Activated CD8-positive, alpha-beta memory T cell treated with anti-CD3 and anti-CD28 coated beads, Interleukin-2, amount 50 U/mL, for 24 hours (primary cell): ENCODE measurements at regions not wholly inside any gene's neighbourhood (a gene's known extent, or its start where the extent isn't known, plus 50 kb on each side); places are given as distances from the start of the nearest gene placed in this dataset.
"Not testable (repeated sequence)": the region's sequence is repeated elsewhere in the genome, so short reads cannot be mapped to it uniquely, and the experiment has no call there.

Experiments used
- DNase-seq: peaks from one replicate; pipeline ENCODE4 v3.0.0-alpha.2; 2020; ENCODE audit errors: extremely low read depth

DNA sequence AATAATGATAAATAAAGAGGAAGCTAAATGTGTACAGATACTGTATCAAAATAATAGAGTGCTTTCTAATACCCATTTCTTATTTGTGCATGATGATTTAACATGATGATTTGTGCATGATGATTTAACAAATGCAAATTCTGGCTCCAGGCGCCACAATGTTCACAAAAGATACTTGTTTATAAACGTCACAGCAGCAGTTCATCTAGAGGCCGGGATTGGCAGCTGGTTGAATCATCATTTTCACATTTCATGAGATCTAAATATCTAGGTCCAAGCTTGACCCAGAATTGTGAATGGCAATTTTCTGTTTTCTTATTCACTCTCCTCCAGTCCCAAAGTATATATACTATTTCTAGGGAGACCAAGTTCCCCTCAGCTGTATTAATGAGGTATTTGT lies 322.0 kb downstream of the SUCLG1 start:
- no peak for DNase-seq

DNA sequence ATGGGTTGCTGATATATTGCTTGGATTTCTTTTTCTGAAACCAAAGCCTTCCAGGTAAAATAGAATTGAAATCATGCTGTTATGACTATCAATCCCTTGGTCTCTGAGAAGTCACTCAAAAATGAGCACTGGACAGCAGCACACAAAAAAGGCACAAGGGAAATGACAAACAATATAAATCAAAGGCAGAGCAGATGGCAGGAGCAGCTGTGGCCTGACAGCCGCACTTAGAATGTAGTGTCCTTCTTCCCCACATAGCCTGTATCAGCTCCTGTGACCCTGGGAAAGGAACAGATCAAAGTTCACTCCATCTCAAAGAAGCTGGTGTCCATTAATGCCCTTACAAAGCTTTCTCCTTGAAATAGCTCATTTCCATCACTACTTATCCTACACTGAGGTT lies 326.7 kb downstream of the SUCLG1 start:
- DNase-seq, result no peak

DNA sequence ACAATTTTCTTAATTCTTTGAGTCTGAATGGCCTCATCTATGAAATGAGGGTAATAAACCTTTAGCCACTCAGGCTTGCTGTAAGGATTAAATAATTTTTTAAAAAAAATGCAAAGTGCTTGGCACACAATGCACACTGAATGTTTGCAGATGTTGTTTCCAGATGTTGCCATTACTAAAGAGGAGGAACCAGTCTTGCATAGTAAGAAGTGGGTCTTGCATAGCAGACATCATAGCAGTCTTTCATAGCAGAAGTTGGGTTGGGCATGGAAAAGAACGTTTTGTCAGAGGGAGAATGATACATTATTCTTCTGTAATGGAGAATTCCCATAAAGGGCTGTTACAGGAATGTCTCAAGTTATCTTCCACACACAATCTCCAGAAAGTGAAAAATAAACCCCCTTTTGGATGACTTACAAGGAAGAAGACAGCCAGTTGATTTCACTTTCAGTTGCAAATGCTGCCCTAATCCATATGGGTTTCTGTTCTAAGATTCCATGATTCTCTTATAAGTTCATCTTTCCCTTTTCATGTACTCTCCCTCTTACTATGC lies 327.7 kb downstream of the SUCLG1 start:
- DNase-seq, result no peak

DNA sequence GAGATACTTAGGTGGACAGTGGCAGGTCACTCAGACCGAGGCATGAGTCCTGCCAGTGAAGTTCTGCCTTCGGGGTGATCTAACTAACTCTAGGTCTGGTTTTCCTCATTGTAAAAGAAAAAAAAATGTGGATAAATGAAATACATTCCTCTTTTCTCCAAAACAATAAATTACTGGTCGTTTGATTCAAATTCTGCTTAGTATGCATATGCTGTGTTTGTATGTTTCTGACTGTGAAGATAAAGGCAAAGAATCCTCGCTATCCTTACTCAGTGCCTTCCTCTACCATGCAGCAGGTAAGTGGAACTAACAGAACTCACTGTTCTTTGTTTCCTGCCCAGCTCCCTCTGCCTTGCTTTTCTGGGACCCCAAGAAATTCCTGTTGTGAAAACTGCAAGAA lies 330.1 kb downstream of the SUCLG1 start:
- no peak for DNase-seq

DNA sequence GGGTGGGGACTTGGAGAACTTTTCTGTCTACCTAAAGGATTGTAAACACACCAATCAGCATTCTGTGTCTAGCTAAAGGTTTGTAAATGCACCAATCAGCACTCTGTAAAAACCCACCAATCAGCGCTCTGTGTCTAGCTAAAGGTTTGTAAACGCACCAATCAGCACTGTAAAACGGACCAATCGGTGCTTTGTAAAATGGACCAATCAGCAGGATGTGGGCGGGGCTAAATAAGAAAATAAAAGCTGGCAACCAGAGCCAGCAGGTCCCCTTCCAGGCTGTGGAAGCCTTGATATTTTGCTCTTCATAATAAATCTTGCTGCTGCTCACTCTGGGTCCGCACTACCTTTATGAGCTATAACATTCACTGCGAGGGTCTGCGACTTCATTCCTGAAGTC lies 331.3 kb downstream of the SUCLG1 start:
- DNase-seq, result not testable (repeated sequence)

DNA sequence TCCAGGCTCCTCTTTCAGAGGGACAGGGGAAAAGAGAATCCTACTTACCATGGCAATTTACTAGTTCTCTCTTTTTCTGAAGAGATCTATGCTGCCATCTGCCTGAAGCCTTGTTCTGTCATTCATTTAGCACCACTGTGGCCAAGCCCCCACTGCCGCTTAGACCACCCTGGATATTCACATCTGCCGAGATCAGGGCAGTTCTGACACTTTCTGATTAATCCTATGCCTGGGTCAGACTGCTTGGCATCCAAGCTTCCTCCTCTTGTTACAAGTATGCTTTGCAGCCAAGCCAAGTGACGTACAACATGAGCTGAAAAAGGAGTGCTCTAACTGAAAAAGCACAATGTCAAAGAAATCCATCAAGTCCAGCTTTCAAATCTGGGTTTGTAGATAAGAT lies 332.6 kb downstream of the SUCLG1 start:
- no peak for DNase-seq

DNA sequence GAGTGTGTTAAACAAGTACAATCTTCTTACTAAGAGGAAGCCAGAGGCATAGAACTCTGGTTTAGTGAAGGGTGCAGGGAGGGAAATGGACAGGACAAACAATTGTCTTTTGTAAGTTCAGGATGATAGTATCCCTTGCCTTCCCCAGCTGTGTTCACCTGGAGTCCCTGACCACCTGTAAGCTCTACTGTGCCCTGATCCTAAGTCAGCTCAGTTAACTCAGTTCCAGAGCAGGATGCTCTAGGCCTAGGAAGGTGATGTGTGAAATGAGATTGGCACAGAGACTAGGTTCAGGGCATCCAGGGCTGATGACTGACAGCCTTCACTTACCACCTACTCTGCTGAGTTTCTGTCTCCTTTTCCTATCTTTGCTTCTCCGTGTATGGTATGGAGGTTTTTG lies 333.0 kb downstream of the SUCLG1 start:
- no peak for DNase-seq

DNA sequence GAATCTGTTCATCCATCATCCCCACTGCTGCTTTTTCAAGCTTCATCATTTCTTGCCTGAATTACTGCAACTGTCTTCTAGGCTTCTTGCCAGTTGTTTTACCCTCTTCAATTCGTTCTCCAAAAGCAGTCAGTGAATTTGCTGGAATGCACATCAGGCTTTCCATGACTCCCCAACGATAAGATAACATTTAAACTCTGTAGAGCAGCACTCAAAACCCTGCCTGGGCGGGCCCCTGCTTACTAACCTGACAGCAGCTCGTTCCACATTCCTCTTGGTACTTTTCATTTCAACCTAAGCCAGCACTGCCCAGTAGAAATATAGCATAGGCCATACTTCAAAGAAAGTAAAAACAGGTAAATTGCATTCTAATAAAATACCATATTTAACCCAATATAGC lies 342.9 kb downstream of the SUCLG1 start:
- DNase-seq, result no peak

DNA sequence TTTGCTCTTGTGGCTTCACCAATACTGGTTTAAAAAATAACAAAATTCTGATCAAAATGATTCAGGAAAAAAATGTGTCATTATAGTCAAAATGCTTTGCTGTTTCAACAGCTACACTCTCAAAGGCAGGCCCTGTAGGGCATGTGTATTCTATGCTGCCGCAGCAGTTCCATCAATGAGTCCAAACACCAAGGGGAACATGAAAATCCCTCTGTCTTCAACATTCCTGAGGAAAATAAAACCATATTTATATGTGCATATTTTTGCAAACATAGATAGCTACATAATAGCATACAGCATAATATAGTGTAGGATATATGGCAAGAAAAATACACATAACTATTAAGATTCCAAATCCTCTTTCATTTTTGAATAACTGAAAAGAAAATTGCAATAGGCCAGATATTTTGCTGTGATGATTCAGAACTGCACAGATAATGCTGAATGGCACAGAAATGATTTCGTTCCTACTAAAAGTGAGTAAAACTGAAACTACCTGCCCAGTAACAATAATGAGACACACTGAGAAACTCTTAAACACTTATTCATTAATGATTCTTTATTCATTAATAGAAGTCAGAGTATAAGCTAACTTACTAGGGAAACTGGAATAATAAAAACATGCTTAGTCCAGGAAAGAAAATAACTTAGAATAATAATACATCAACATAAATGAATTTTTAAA lies 343.8 kb downstream of the SUCLG1 start:
- DNase-seq, result no peak

DNA sequence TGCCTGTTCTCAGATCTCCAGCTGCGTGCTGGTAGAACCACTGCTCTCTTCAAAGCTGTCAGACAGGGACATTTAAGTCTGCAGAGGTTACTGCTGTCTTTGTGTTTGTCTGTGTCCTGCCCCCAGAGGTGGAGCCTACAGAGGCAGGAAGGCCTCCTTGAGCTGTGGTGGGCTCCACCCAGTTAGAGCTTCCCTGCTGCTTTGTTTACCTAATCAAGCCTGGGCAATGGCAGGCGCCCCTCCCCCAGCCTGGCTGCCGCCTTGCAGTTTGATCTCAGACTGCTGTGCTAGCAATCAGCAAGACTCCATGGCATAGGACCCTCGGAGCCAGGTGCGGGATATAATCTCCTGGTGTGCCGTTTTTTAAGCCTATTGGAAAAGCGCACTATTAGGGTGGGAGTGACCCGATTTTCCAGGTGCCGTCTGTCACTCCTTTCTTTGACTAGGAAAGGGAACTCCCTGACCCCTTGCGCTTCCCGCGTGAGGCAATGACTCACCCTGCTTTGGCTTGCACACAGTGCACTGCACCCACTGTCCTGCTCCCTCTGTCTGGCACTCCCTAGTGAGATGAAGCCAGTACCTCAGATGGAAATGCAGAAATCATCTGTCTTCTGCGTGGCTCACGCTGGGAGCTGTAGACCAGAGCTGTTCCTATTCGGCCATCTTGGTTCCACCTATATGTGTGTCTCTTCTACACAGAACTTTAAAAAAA lies 355.1 kb downstream of the SUCLG1 start:
- not testable (repeated sequence) for DNase-seq

DNA sequence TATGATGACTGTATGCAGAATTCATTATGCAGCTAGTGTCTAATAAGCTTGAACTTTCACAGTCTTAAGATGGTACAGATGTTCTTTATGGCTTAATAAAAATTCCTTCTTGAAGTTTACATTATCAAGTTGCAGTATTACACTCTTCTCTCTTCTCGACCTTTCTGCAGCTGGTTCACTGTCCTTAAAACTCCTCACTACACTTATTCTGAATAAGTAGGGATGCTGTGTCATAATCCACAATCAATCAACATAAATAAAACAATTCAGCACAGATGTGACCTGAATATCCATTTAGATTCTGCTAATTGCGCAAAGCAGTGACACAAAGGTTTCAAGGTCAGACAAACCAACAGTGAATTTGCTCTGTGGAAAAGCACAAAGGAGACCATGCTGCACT lies 356.8 kb downstream of the SUCLG1 start:
- DNase-seq, result no peak

DNA sequence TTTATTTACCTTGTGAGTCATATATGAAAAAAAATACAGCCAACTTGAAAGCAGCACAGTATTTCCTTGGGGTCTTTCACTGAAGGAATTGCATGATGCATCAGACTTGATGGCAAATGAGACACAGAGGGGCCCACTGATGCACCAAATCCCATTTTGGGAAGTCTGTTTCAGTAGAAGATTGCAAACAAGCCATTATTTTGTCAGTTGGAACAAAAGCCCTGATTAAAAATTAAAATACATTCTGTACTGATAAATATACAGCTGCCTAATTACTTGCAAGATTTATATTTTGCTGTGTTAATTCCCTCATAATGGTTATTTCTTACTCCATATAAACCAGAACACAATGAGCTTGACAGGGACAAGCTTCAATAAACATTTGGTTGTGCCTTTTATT lies 370.4 kb downstream of the SUCLG1 start:
- no peak for DNase-seq

DNA sequence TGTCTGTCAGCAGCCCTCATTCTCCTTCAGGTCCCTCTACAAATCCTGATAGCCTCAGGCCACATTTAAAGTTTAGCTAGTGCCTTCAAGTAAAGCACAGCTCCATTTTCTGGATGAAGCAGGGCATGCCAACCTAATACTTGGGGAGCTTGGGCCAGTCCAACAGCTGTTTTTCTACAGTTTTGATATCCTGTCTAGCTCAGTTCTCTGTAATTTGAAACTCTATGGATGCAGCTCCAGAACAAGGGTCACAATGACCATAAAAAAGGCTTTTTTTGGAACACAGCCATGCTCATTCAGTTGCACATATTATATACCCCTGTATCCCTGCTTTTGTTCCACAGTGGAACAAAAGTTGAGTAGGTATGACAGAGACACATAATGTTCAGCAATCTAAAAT lies 373.5 kb downstream of the SUCLG1 start:
- no peak for DNase-seq

DNA sequence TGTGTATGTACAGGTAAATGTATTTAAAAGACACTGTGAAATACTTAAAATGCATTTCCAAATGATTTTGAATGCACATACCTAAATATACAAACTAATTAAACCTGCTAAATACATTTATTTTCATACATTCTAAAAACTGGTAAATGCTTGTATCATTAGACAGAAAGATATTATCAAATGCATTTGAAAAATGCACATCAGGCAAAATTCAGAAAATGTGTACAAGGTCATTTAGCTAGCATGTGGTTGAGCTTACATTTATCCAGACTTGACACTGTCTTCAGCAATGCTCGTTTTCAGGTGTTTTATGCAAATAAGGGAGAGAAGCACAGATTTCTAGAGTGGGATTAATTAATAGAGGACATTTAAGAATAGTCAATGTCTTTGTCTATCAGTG lies 374.2 kb downstream of the SUCLG1 start:
- DNase-seq, result no peak

DNA sequence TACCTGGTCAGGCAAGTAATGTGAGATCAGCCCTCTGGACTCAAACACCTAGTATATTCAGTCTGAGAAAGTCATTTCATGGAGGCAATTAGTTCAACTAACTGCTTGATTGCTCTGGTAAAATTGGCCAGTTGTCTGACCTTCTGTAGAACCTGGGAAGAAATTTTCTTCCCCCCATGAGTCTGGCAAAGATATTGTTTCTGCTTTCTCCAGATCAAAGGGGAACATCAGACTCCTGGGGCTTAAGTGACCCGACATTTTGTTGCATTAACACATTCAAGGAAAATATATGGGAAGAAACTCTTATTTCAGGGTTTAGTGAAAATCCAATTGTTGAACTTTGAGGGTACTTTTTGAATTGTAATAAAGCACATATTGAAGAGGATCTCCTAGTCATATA lies 375.1 kb downstream of the SUCLG1 start:
- DNase-seq, result no peak

DNA sequence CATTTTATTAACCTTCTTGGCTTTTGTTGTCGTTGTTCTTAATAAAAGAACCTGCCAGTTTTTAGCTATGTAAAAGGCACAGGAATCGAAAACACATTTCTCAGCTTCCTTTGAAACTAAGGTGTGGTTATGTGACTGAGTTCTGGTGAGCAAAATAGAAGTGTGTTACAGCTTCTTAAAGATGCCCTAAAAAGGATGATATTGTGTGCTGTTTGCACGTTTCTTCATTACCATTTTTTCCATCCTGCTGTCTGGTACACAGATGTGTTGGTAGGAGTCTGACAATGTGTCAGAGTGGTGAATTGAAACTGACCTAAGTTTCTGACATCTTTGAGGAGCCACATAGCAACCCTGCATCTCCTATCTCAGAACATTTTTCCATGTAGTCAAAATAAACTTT lies 380.6 kb downstream of the SUCLG1 start:
- no peak for DNase-seq

DNA sequence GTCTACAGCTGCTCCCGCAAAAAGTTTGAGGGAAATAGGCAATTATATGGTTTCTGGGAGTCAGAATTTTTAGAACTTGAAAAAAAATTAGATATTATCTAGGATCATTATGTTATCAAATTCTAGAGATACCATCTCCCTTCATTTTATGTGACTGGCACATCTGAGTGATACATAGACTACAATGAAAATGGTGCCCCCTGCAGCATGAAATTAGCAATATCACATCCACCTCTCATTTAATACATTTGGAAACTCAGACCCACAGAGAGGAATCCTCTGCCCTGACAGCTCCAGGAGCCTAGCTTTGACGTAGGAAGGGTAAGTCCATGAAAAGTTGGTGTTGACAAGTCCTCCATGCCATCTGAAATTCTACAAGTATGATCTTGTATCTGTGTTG lies 381.6 kb downstream of the SUCLG1 start:
- no peak for DNase-seq

DNA sequence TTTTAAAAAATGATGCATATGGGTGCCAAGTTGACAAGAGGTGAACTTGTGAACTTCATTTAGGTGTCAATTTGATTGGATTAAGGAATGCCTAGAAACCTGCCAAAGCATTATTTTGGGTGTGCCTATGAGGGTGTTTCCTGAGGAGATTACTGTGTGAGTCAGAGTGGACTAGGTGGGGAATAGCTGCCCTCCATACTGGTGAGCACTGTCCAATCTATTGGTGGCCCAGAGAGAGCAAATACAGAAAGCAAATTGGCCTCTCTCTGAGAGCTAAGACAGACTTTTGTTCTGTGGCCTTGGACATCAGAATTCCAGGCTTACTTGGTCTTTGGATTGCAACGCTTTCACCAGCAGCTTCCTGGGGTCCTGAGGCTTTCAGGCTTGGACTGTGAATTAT lies 388.0 kb downstream of the SUCLG1 start:
- no peak for DNase-seq

DNA sequence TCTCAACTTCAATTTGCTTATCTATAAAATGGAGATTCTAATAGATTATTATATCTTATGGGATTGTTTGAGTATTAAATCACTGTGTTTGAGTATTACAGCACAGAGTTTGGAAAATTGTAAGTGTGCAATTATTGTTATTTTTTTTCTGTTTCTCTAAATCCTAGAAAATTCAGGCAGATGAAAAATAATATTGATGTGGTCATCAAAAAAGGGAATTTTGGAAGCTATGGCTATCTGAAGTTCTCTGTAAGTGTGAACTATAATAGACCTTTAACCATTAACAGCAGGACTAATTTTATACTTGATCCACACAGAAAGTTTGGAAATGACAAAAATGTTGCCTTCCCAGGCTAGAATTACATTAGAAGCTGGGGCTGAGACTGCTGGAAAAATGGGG lies 393.2 kb downstream of the SUCLG1 start:
- DNase-seq, result no peak

DNA sequence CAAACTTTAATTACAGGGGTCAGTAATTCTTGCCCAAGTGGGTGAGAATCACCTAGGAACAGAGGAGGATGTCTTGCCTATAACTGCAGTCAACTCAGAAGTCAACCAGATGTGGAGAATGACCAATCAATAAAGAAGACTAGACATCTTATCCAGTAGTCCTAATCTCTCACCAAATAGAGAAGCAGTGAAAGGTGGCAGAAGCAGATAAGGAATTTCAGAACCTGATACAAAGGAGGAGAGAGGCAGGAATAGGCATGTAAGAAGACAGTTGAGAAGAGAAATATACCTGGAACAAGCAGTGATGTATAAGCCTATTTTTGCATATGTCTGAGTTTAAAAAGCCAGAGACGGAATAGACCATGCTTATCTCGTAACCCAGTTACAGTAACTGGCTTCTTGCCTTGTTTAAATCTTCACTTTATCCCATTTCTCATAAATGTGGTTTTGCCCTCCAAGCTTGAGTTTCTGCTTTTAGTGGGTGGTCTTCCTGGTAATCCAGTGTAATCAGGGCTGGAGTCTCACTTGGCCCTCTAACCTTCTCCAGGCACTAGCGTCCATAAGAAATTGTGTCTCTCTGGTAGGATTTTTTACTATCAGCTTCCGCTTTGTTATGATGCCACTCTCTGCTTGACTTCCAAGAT lies 401.0 kb downstream of the SUCLG1 start:
- no peak for DNase-seq

DNA sequence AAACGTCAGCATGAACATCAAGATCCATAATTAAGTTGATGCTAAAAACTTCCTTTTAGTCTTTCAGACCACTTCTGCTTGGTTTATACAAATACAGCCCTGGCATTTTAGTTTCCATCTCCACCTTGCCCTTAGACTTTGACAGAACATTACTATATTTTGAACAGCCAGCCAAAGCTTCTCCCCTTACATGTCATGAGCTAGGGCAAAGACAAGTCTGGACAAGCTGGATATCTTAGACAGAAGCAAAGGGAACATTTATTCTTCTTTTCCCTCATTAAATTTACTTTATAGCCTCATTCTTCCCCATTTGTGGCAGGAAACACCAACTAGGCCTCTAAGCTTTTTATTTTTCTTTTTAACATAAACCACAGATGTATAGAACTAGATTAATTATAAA lies 403.3 kb downstream of the SUCLG1 start:
- no peak for DNase-seq

DNA sequence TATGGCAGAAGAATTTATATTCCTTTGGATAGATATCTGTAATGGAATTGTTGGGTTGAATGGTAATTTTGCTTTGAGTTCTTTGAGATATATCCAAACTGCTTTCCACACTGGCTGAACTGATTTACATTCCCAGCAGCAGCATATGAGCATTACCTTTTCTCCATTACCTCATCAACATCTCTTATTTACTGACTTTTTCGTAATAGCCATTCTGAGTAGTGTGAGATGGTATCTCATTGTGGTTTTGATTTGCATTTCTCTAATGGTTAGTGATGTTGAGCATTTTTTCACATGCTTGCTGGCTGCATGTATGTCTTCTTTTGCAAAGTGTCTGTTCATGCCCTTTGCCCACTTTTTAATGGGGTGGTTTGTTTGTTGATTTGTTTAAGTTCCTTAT lies 404.5 kb downstream of the SUCLG1 start:
- DNase-seq, result not testable (repeated sequence)

DNA sequence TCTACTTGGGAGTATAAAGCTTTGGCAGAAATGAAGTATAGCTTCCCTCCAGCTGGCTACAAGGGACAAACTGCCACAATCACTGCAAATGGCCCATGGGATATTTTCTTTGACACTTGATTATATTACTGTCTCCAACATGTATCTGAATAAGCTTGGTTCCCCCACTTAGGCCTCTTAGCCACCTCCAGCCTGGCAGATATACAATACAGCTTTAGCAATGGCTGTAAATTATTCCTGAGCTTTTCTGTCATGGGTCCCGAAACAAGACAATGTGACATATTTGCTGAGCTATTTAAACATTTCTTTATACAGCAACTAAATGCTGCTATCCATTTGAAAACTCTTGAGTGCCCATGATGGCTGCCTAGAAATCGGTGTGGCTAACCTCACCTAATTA lies 406.2 kb downstream of the SUCLG1 start:
- DNase-seq, result no peak
